Lung (tissue), 11 donors: ENCODE measurements at regions not wholly inside any gene's neighbourhood (a gene's known extent, or its start where the extent isn't known, plus 50 kb on each side); places are given as distances from the start of the nearest gene placed in this dataset.
A peak's percentile ranks its signal among the peaks of the same experiment; 100 is the strongest.
"Not testable (repeated sequence)": the region's sequence is repeated elsewhere in the genome, so short reads cannot be mapped to it uniquely, and the experiment has no call there.

Experiments
- ATAC-seq: fragments of 200-7000 bp; cut with Tn5 transposase; one replicate; pipeline ENCODE4 v1.9.1; 2020; ENCODE audit warnings: moderate number of reproducible peaks; ENCODE audit not compliant: insufficient read depth, low FRiP score
- DNase-seq, 3 donors: peaks; one replicate each; pipeline ENCODE4 v3.0.0-alpha.2; 2013 to 2017
- H3K27ac ChIP-seq, 2 donors: one replicate each; pipeline ENCODE4 v1.5.1; 2013; ENCODE audit warnings: mild to moderate bottlenecking in 2 of 2, moderate library complexity in 2 of 2, control low read depth in 1 of 2, inconsistent platforms in 1 of 2, low read depth in 1 of 2, low read length in 1 of 2
- H3K27me3 ChIP-seq, 3 donors: one replicate each; pipeline ENCODE4 v1.5.1; 2013; ENCODE audit warnings: low read length in 2 of 3; ENCODE audit not compliant: control insufficient read depth in 3 of 3, insufficient read depth in 3 of 3
- H3K36me3 ChIP-seq, 4 donors: one replicate each; pipeline ENCODE4 v1.5.1; 2013; ENCODE audit warnings: low read length in 4 of 4, mild to moderate bottlenecking in 1 of 4, moderate library complexity in 1 of 4; ENCODE audit not compliant: control insufficient read depth in 4 of 4, insufficient read depth in 4 of 4
- H3K4me1 ChIP-seq, 5 donors: one replicate each; pipeline ENCODE4 v1.5.1; 2013; ENCODE audit warnings: low read length in 5 of 5, mild to moderate bottlenecking in 2 of 5, moderate library complexity in 1 of 5; ENCODE audit not compliant: control insufficient read depth in 5 of 5, insufficient read depth in 5 of 5
- H3K4me3 ChIP-seq: one replicate; pipeline ENCODE4 v1.5.1; 2013; ENCODE audit warnings: mild to moderate bottlenecking, control low read depth, moderate library complexity
- H3K9ac ChIP-seq, 2 donors: one replicate each; pipeline ENCODE4 v1.5.1; 2013; ENCODE audit warnings: low read length in 2 of 2, control low read depth in 1 of 2; ENCODE audit not compliant: insufficient read depth in 1 of 2
- H3K9me3 ChIP-seq, 4 donors: one replicate each; pipeline ENCODE4 v1.5.1; 2013; ENCODE audit warnings: low read length in 3 of 4, mild to moderate bottlenecking in 1 of 4, moderate library complexity in 1 of 4; ENCODE audit not compliant: control insufficient read depth in 4 of 4, insufficient read depth in 3 of 4
- CTCF ChIP-seq: IDR thresholded peaks from 2 replicates; pipeline ENCODE4 v1.5.1; 2012; ENCODE audit warnings: mild to moderate bottlenecking; ENCODE audit errors: control extremely low read depth, extremely low read depth
- whole genome bisulfite sequencing, 2 donors: extraction: QIAGEN DNeasy Blood & Tissue Kit; methylation state at CpG; one replicate each; pipeline ENCODE4 v1.1.7; 2013; 5-methylcytosine and 5-hydroxymethylcytosine counted together
- donor health status: control.
- donor health status: control.
- donor health status: Bipolar disorder and iron deficiency.
- donor health status: healthy.
- donor health status: DM: yes; HTN: yes; CAD: no.

- Histone ChIP-seq H3K4me1 (peaks cover 0 to 15% (median 0%) of the 10 kb centered on the region in 5 donors), H3K27me3 (no peaks in the 10 kb centered on the region), H3K36me3 (no peaks in the 10 kb centered on the region), H3K9me3 (peaks cover 0 to 3% (median 0%) of the 10 kb centered on the region in 4 donors), H3K9ac (no peak overlapping the region), H3K4me3 (no peak overlapping the region), H3K27ac (no peak overlapping the region)
- DNase-seq (peak in 1 of 3 donors; percentile 20), ATAC-seq (no peak)
- no peak for TF ChIP-seq CTCF
- 63 to 72% methylated on average over 3 of the region's 3 CpGs for WGBS, 2 donors
These were observed 363.5 kb upstream of the FRG2C start for GRCh38 chr3:75300606-75301005.

- H3K9me3 ChIP-seq, H3K27me3 ChIP-seq, H3K9ac ChIP-seq, H3K36me3 ChIP-seq, H3K27ac ChIP-seq, H3K4me3 ChIP-seq, ATAC-seq: not testable (repeated sequence)
- H3K4me1 ChIP-seq = peaks cover 0 to 15% (median 0%) of the 10 kb centered on the region in 5 donors
- peak; percentile 13 to 54 (median 41) for DNase-seq
- 11 to 30% methylated on average over 1 of the region's 1 CpG for WGBS, 2 donors
These were observed 363.1 kb upstream of the FRG2C start for GRCh38 chr3:75301050-75301449.

GRCh38 chr3:75303741-75304140 lies 360.4 kb upstream of the FRG2C start:
- WGBS, 2 donors = 46 to 72% methylated on average over 5 of the region's 5 CpGs

GRCh38 chr3:75305901-75306300 lies 358.2 kb upstream of the FRG2C start:
- WGBS, 2 donors = 95 to 98% methylated on average over 4 of the region's 4 CpGs
- no peak for ATAC-seq
- TF ChIP-seq CTCF = no peak

More at GRCh38 chr3:75303741-75304140, 360.4 kb upstream of the FRG2C start:
- DNase-seq (peak in 2 of 3 donors; percentile 57 to 61), ATAC-seq (no peak)
- Histone ChIP-seq H3K36me3 (no peaks in the 10 kb centered on the region), H3K27ac (no peak overlapping the region), H3K9ac (no peak overlapping the region), H3K4me1 (peaks cover 0 to 15% (median 0%) of the 10 kb centered on the region in 5 donors), H3K4me3 (no peak overlapping the region), H3K27me3 (no peaks in the 10 kb centered on the region), H3K9me3 (no peaks in the 10 kb centered on the region)
- TF ChIP-seq CTCF = no peak

GRCh38 chr3:75311306-75311705 lies 352.8 kb upstream of the FRG2C start:
- H3K27ac ChIP-seq, ATAC-seq, H3K4me3 ChIP-seq, H3K36me3 ChIP-seq, H3K9me3 ChIP-seq, H3K9ac ChIP-seq, H3K4me1 ChIP-seq, DNase-seq, H3K27me3 ChIP-seq: not testable (repeated sequence)
- 96 to 100% methylated on average over 3 of the region's 3 CpGs for WGBS, 2 donors

More at GRCh38 chr3:75305901-75306300, 358.2 kb upstream of the FRG2C start:
- Histone ChIP-seq H3K27me3 (no peaks in the 10 kb centered on the region), H3K4me3 (no peak overlapping the region), H3K27ac (no peak overlapping the region), H3K36me3 (no peaks in the 10 kb centered on the region), H3K9ac (no peak overlapping the region), H3K4me1 (peaks cover 0 to 15% (median 0%) of the 10 kb centered on the region in 5 donors), H3K9me3 (no peaks in the 10 kb centered on the region)
- no peak for DNase-seq

GRCh38 chr3:75312469-75312868 lies 351.7 kb upstream of the FRG2C start:
- not testable (repeated sequence) for H3K27me3 ChIP-seq, H3K27ac ChIP-seq, H3K36me3 ChIP-seq, ATAC-seq, H3K4me3 ChIP-seq, H3K4me1 ChIP-seq, H3K9me3 ChIP-seq, DNase-seq, H3K9ac ChIP-seq
- 34 to 69% methylated on average over 3 of the region's 3 CpGs for WGBS, 2 donors
